ENCODE measurements at regions not wholly inside any gene's neighbourhood (a gene's known extent, or its start where the extent isn't known, plus 50 kb on each side); places are given as distances from the start of the nearest gene placed in this dataset.

- TF ChIP-seq CTCF (IDR thresholded peaks at IDR 0.05), result no peak
- Histone ChIP-seq H3K27me3 (no peaks in the 10 kb centered on the region), H3K4me3 (no peak overlapping the region), H3K27ac (no peak overlapping the region), H3K9me3 (no peaks in the 10 kb centered on the region), H3K4me1 (no peaks in the 10 kb centered on the region), H3K36me3 (no peaks in the 10 kb centered on the region)
- DNase-seq (ENCODE audit: low spot score), result no peak
These were observed 223.4 kb downstream of the COX7C start for GRCh38 chr5:86841000-86841644.

GRCh38 chr5:86858442-86858841 lies 240.7 kb downstream of the COX7C start:
- H3K27me3 ChIP-seq, result no peaks in the 10 kb centered on the region
- no peaks in the 10 kb centered on the region for H3K9me3 ChIP-seq
- H3K4me1 ChIP-seq, result no peaks in the 10 kb centered on the region
- no peak for DNase-seq (ENCODE audit: low spot score)
- H3K4me3 ChIP-seq, result no peak overlapping the region
- no peak for TF ChIP-seq CTCF (IDR thresholded peaks at IDR 0.05)
- H3K27ac ChIP-seq, result no peak overlapping the region
- no peaks in the 10 kb centered on the region for H3K36me3 ChIP-seq

DNA sequence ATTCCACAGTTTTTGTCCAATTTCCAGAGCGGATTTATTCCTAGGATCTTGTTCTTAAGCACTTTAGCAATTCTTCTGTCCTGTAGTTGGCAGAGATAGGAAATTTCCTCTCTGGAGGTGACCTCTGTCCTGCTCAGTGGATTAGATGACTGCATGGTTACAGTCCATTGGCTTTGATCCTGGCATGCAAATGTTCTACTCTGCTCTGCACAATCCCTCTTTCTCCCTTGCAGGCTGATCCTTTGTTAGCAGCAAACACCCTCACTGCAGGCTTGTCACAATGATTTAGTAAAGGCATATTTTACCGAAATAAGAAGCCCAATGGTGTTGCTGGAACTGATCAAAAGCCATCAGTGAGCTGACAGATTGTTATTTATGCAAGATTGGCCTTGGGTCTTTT lies 243.8 kb downstream of the COX7C start:
- TF ChIP-seq CTCF (IDR thresholded peaks at IDR 0.05), result no peak
- Histone ChIP-seq H3K4me1 (no peaks in the 10 kb centered on the region), H3K36me3 (no peaks in the 10 kb centered on the region), H3K27ac (no peak overlapping the region), H3K9me3 (no peaks in the 10 kb centered on the region), H3K27me3 (no peaks in the 10 kb centered on the region), H3K4me3 (no peak overlapping the region)
- no peak for DNase-seq (ENCODE audit: low spot score)

DNA sequence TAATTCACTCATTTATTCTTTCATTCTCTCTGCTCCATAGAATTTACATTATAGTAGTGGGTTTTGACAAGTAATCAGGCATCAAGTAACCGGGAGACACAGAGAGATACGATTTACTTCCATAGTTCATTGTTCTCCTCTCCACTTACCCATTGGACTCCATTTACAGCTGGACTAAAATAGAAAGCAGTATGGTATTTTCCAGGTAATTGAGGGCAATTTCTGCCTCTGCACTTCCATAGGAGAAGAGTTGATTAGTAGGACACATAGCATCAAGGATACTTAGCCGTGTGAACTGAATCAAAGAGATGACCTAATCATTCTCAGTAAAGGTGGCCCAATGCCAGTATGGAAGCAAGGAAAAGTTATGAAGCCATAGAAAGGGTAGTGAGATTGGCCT lies 244.4 kb downstream of the COX7C start:
- Histone ChIP-seq H3K27me3 (no peaks in the 10 kb centered on the region), H3K4me1 (no peaks in the 10 kb centered on the region), H3K9me3 (no peaks in the 10 kb centered on the region), H3K4me3 (no peak overlapping the region), H3K27ac (no peak overlapping the region), H3K36me3 (no peaks in the 10 kb centered on the region)
- DNase-seq (ENCODE audit: low spot score), result no peak
- no peak for TF ChIP-seq CTCF (IDR thresholded peaks at IDR 0.05)

DNA sequence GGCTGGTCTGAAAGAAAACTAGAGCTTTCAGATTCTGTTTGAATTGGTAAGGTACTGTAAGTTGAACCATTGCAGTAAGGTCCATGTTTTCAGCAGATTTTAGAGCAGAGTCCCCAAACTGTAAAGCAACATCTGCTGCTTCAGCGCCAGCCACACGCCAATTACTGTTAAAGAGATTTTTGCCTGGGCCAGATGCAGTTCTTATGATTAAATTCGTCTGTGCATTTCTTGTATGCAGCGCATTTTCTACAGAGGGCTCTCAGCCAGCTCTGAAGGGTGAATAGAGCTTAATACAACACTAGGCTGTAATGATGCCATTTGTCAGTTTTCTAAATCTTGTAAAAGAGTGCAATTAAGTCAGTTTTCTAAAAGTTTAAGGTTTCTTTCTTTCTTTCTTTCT lies 246.3 kb downstream of the COX7C start:
- no peak for TF ChIP-seq CTCF (IDR thresholded peaks at IDR 0.05)
- no peaks in the 10 kb centered on the region for H3K9me3 ChIP-seq
- no peak for DNase-seq (ENCODE audit: low spot score)
- no peaks in the 10 kb centered on the region for H3K4me1 ChIP-seq
- no peaks in the 10 kb centered on the region for H3K36me3 ChIP-seq
- no peak overlapping the region for H3K4me3 ChIP-seq
- H3K27me3 ChIP-seq, result no peaks in the 10 kb centered on the region
- no peak overlapping the region for H3K27ac ChIP-seq

DNA sequence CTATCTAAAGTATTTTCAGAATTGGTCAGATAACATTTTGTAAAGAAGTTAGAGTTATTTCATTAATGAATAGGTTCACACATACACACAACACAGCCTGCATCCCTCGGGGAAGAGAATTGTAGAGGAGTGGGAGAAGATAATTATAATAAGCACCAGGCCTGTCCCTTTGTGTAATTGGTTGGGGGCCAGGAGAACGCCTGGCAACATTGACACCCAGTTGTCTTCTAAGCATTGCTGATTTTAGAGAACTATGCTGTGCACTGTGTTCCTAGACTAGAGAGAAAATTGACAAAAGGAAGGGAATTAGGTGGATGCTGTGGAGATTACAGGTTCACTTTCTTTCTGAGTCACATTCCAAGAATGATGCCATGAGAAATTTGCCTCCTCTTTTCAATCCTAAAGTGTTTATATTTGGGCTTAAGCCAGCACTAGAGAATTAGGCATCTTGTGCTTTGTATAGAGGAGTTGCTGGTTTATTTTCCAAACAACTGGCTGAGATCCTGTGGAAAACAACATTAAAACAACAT lies 247.6 kb downstream of the COX7C start:
- TF ChIP-seq CTCF (IDR thresholded peaks at IDR 0.05), result no peak
- Histone ChIP-seq H3K4me3 (no peak overlapping the region), H3K27me3 (no peaks in the 10 kb centered on the region), H3K9me3 (no peaks in the 10 kb centered on the region), H3K4me1 (no peaks in the 10 kb centered on the region), H3K27ac (no peak overlapping the region), H3K36me3 (no peaks in the 10 kb centered on the region)
- DNase-seq (ENCODE audit: low spot score), result no peak
